ENCODE measurements at regions not wholly inside any gene's neighbourhood (a gene's known extent, or its start where the extent isn't known, plus 50 kb on each side); places are given as distances from the start of the nearest gene placed in this dataset.

- DNase-seq (ENCODE audit: low spot score) = no peak
- TF ChIP-seq CTCF (conservative IDR thresholded peaks at IDR 0.05; ENCODE audit: low read depth) = no peak
- CTCF ChIA-PET = no interaction called here
Measured at GRCh38 chr11:126127898-126128297, 65.2 kb upstream of the CDON start.

GRCh38 chr11:126127284-126127845 lies 64.7 kb upstream of the CDON start:
- no peak for TF ChIP-seq CTCF (conservative IDR thresholded peaks at IDR 0.05; ENCODE audit: low read depth)
- H3K27ac ChIP-seq = no peak overlapping the region
- DNase-seq (ENCODE audit: low spot score) = no peak
- ChIA-PET POLR2A (ENCODE audit: low non-redundant PET) (no interaction called here), CTCF (no interaction called here)

More at GRCh38 chr11:126127898-126128297, 65.2 kb upstream of the CDON start:
- POLR2A ChIA-PET (ENCODE audit: low non-redundant PET) = no interaction called here
- no peak overlapping the region for H3K27ac ChIP-seq

GRCh38 chr11:126124231-126124661 lies 61.6 kb upstream of the CDON start:
- no peak overlapping the region for H3K27ac ChIP-seq
- ChIA-PET POLR2A (ENCODE audit: low non-redundant PET) (no interaction called here), CTCF (no interaction called here)
- no peak for TF ChIP-seq CTCF (conservative IDR thresholded peaks at IDR 0.05; ENCODE audit: low read depth)
- no peak for DNase-seq (ENCODE audit: low spot score)

GRCh38 chr11:126123686-126124085 lies 61.0 kb upstream of the CDON start:
- H3K27ac ChIP-seq = peak overlapping the region; percentile 83
- DNase-seq (ENCODE audit: low spot score) = no peak
- TF ChIP-seq CTCF (conservative IDR thresholded peaks at IDR 0.05; ENCODE audit: low read depth) = no peak
- ChIA-PET CTCF (no interaction called here), POLR2A (ENCODE audit: low non-redundant PET) (no interaction called here)

- ChIA-PET POLR2A (ENCODE audit: low non-redundant PET) (no interaction called here), CTCF (no interaction called here)
- DNase-seq (ENCODE audit: low spot score) = no peak
- peak overlapping the region; percentile 83 for H3K27ac ChIP-seq
- TF ChIP-seq CTCF (conservative IDR thresholded peaks at IDR 0.05; ENCODE audit: low read depth) = no peak
Measured at GRCh38 chr11:126122863-126123262, 60.2 kb upstream of the CDON start.

- POLR2A ChIA-PET (ENCODE audit: low non-redundant PET) = no interaction called here
- DNase-seq (ENCODE audit: low spot score) = no peak
- CTCF ChIA-PET = interaction anchor here (1.4 kb wide), 1 partner anchor 10 kb away, joined by 4 read pairs; no protein-coding TSS in a partner anchor
- no peak overlapping the region for H3K27ac ChIP-seq
- no peak for TF ChIP-seq CTCF (conservative IDR thresholded peaks at IDR 0.05; ENCODE audit: low read depth)
Measured at GRCh38 chr11:126121296-126121695, 58.6 kb upstream of the CDON start.
